ENCODE measurements at regions not wholly inside any gene's neighbourhood (a gene's known extent, or its start where the extent isn't known, plus 50 kb on each side); places are given as distances from the start of the nearest gene placed in this dataset.

- H3K36me3 ChIP-seq: no peaks in the 10 kb centered on the region
Measured at GRCh38 chr17:73976147-73976546, 227.3 kb upstream of the RPL38 start.

GRCh38 chr17:73976676-73977521, 226.6 kb upstream of the RPL38 start:
- Histone ChIP-seq H3K27ac (peak overlapping the region; percentile 86), H3K4me3 (no peak overlapping the region), H3K4me1 (peaks cover 51% of the 10 kb centered on the region), H3K36me3 (no peaks in the 10 kb centered on the region), H3K9me3 (replicated peaks) (no peaks in the 10 kb centered on the region), H3K27me3 (no peaks in the 10 kb centered on the region)
- DNase-seq: peak; percentile 44 to 73

More at GRCh38 chr17:73976147-73976546, 227.3 kb upstream of the RPL38 start:
- Histone ChIP-seq H3K4me3 (no peak overlapping the region), H3K27me3 (no peaks in the 10 kb centered on the region), H3K4me1 (peaks cover 52% of the 10 kb centered on the region), H3K27ac (peak overlapping the region; percentile 86), H3K9me3 (replicated peaks) (no peaks in the 10 kb centered on the region)
- peak in 1 of 2 experiments; percentile 42 for DNase-seq

- H3K27ac ChIP-seq: no peak overlapping the region
- peaks cover 29% of the 10 kb centered on the region for H3K4me1 ChIP-seq
- DNase-seq: no peak
- no peaks in the 10 kb centered on the region for H3K9me3 ChIP-seq (replicated peaks)
- H3K4me3 ChIP-seq: no peak overlapping the region
- no peaks in the 10 kb centered on the region for H3K27me3 ChIP-seq
- no peaks in the 10 kb centered on the region for H3K36me3 ChIP-seq
Measured at GRCh38 chr17:73980517-73980916, 223.0 kb upstream of the RPL38 start.

- Histone ChIP-seq H3K4me3 (no peak overlapping the region), H3K27ac (no peak overlapping the region), H3K36me3 (no peaks in the 10 kb centered on the region), H3K27me3 (no peaks in the 10 kb centered on the region), H3K9me3 (replicated peaks) (no peaks in the 10 kb centered on the region), H3K4me1 (peaks cover 12% of the 10 kb centered on the region)
- DNase-seq: no peak
Measured at GRCh38 chr17:73982871-73983270, 220.6 kb upstream of the RPL38 start.

GRCh38 chr17:73983621-73984400, 219.7 kb upstream of the RPL38 start:
- no peaks in the 10 kb centered on the region for H3K9me3 ChIP-seq (replicated peaks)
- peaks cover 12% of the 10 kb centered on the region for H3K4me1 ChIP-seq
- DNase-seq: peak in 1 of 2 experiments; percentile 59
- no peak overlapping the region for H3K27ac ChIP-seq
- H3K36me3 ChIP-seq: no peaks in the 10 kb centered on the region
- H3K4me3 ChIP-seq: no peak overlapping the region
- no peaks in the 10 kb centered on the region for H3K27me3 ChIP-seq

GRCh38 chr17:73984941-73985340, 218.5 kb upstream of the RPL38 start:
- H3K27ac ChIP-seq: no peak overlapping the region
- H3K27me3 ChIP-seq: no peaks in the 10 kb centered on the region
- no peaks in the 10 kb centered on the region for H3K9me3 ChIP-seq (replicated peaks)
- no peak overlapping the region for H3K4me3 ChIP-seq
- peaks cover 12% of the 10 kb centered on the region for H3K4me1 ChIP-seq
- H3K36me3 ChIP-seq: no peaks in the 10 kb centered on the region
- peak in 1 of 2 experiments; percentile 64 for DNase-seq

GRCh38 chr17:73985466-73986015, 217.9 kb upstream of the RPL38 start:
- H3K9me3 ChIP-seq (replicated peaks): no peaks in the 10 kb centered on the region
- H3K4me1 ChIP-seq: peaks cover 12% of the 10 kb centered on the region
- no peak overlapping the region for H3K27ac ChIP-seq
- no peaks in the 10 kb centered on the region for H3K36me3 ChIP-seq
- H3K27me3 ChIP-seq: no peaks in the 10 kb centered on the region
- no peak for DNase-seq
- H3K4me3 ChIP-seq: no peak overlapping the region

- Histone ChIP-seq H3K4me3 (no peak overlapping the region), H3K27ac (no peak overlapping the region), H3K4me1 (peaks cover 12% of the 10 kb centered on the region), H3K9me3 (replicated peaks) (no peaks in the 10 kb centered on the region), H3K27me3 (no peaks in the 10 kb centered on the region), H3K36me3 (no peaks in the 10 kb centered on the region)
- DNase-seq: no peak
Measured at GRCh38 chr17:73986641-73987177, 216.8 kb upstream of the RPL38 start.

- H3K27ac ChIP-seq: no peak overlapping the region
- H3K36me3 ChIP-seq: no peaks in the 10 kb centered on the region
- H3K9me3 ChIP-seq (replicated peaks): no peaks in the 10 kb centered on the region
- no peak overlapping the region for H3K4me3 ChIP-seq
- DNase-seq: no peak
- H3K27me3 ChIP-seq: no peaks in the 10 kb centered on the region
- peaks cover 12% of the 10 kb centered on the region for H3K4me1 ChIP-seq
Measured at GRCh38 chr17:73987395-73987794, 216.1 kb upstream of the RPL38 start.

GRCh38 chr17:73987845-73988509, 215.5 kb upstream of the RPL38 start:
- Histone ChIP-seq H3K4me3 (no peak overlapping the region), H3K27ac (no peak overlapping the region), H3K27me3 (no peaks in the 10 kb centered on the region), H3K36me3 (no peaks in the 10 kb centered on the region), H3K9me3 (replicated peaks) (no peaks in the 10 kb centered on the region), H3K4me1 (peaks cover 12% of the 10 kb centered on the region)
- no peak for DNase-seq

- no peak overlapping the region for H3K4me3 ChIP-seq
- H3K27ac ChIP-seq: no peak overlapping the region
- H3K27me3 ChIP-seq: no peaks in the 10 kb centered on the region
- no peak for DNase-seq
- H3K9me3 ChIP-seq (replicated peaks): no peaks in the 10 kb centered on the region
- peaks cover 9% of the 10 kb centered on the region for H3K4me1 ChIP-seq
- no peaks in the 10 kb centered on the region for H3K36me3 ChIP-seq
Measured at GRCh38 chr17:73989671-73990070, 213.8 kb upstream of the RPL38 start.

GRCh38 chr17:73990290-73990689, 213.2 kb upstream of the RPL38 start:
- H3K9me3 ChIP-seq (replicated peaks): no peaks in the 10 kb centered on the region
- no peaks in the 10 kb centered on the region for H3K36me3 ChIP-seq
- no peak for DNase-seq
- no peaks in the 10 kb centered on the region for H3K27me3 ChIP-seq
- H3K4me1 ChIP-seq: peaks cover 3% of the 10 kb centered on the region; the same call in 1 of the 2 replicates
- H3K4me3 ChIP-seq: no peak overlapping the region
- no peak overlapping the region for H3K27ac ChIP-seq

GRCh38 chr17:73991260-73991659, 212.2 kb upstream of the RPL38 start:
- H3K27me3 ChIP-seq: no peaks in the 10 kb centered on the region
- no peaks in the 10 kb centered on the region for H3K36me3 ChIP-seq
- H3K4me1 ChIP-seq: no peaks in the 10 kb centered on the region
- no peak overlapping the region for H3K27ac ChIP-seq
- no peak overlapping the region for H3K4me3 ChIP-seq
- no peak for DNase-seq
- no peaks in the 10 kb centered on the region for H3K9me3 ChIP-seq (replicated peaks)

- H3K4me1 ChIP-seq: no peaks in the 10 kb centered on the region
Measured at GRCh38 chr17:73994946-73995345, 208.5 kb upstream of the RPL38 start.

More at GRCh38 chr17:73994946-73995345, 208.5 kb upstream of the RPL38 start:
- Histone ChIP-seq H3K27ac (no peak overlapping the region), H3K27me3 (no peaks in the 10 kb centered on the region), H3K9me3 (replicated peaks) (no peaks in the 10 kb centered on the region), H3K36me3 (no peaks in the 10 kb centered on the region), H3K4me3 (no peak overlapping the region)
- DNase-seq: no peak

All from SJCRH30 (cell line).